RKO (cell line): ENCODE measurements at regions not wholly inside any gene's neighbourhood (a gene's known extent, or its start where the extent isn't known, plus 50 kb on each side); places are given as distances from the start of the nearest gene placed in this dataset.
"Not testable (repeated sequence)": the region's sequence is repeated elsewhere in the genome, so short reads cannot be mapped to it uniquely, and the experiment has no call there.

Experiments
- DNase-seq: peaks from one replicate; pipeline ENCODE4 v3.0.0-alpha.2; 2016; ENCODE audit warnings: low spot score

- no peak for DNase-seq
Observed at GRCh38 chr18:14963246-14963645, 215.3 kb downstream of the ANKRD30B start.

GRCh38 chr18:14964002-14964401 is 216.0 kb downstream of the ANKRD30B start:
- DNase-seq, result no peak

GRCh38 chr18:14964406-14964805 is 216.4 kb downstream of the ANKRD30B start:
- no peak for DNase-seq

GRCh38 chr18:14964976-14965375 is 217.0 kb downstream of the ANKRD30B start:
- not testable (repeated sequence) for DNase-seq

GRCh38 chr18:14965553-14965952 is 217.6 kb downstream of the ANKRD30B start:
- no peak for DNase-seq

GRCh38 chr18:14967246-14967645 is 219.3 kb downstream of the ANKRD30B start:
- DNase-seq, result not testable (repeated sequence)

- DNase-seq, result no peak
Observed at GRCh38 chr18:14969500-14969899, 221.5 kb downstream of the ANKRD30B start.

GRCh38 chr18:14970027-14970426 is 222.1 kb downstream of the ANKRD30B start:
- DNase-seq, result peak; percentile 5

GRCh38 chr18:14971461-14972185 is 223.7 kb downstream of the ANKRD30B start:
- DNase-seq, result peak; percentile 19

GRCh38 chr18:14973421-14973820 is 225.4 kb downstream of the ANKRD30B start:
- DNase-seq, result not testable (repeated sequence)

GRCh38 chr18:14974088-14974487 is 226.1 kb downstream of the ANKRD30B start:
- DNase-seq, result no peak

GRCh38 chr18:14974576-14974975 is 226.6 kb downstream of the ANKRD30B start:
- no peak for DNase-seq

GRCh38 chr18:14975431-14975830 is 227.5 kb downstream of the ANKRD30B start:
- DNase-seq, result no peak

GRCh38 chr18:14976736-14977430 is 228.9 kb downstream of the ANKRD30B start:
- peak; percentile 53 for DNase-seq

GRCh38 chr18:14978191-14978590 is 230.2 kb downstream of the ANKRD30B start:
- DNase-seq, result no peak

- DNase-seq, result peak; percentile 44
Observed at GRCh38 chr18:14978962-14979535, 231.1 kb downstream of the ANKRD30B start.

- DNase-seq, result no peak
Observed at GRCh38 chr18:14979875-14980274, 231.9 kb downstream of the ANKRD30B start.

- DNase-seq, result not testable (repeated sequence)
Observed at GRCh38 chr18:14984531-14984930, 236.6 kb downstream of the ANKRD30B start.

- DNase-seq, result not testable (repeated sequence)
Observed at GRCh38 chr18:14985291-14986013, 237.5 kb downstream of the ANKRD30B start.

- not testable (repeated sequence) for DNase-seq
Observed at GRCh38 chr18:14987377-14987776, 239.4 kb downstream of the ANKRD30B start.

GRCh38 chr18:14987960-14988710 is 240.2 kb downstream of the ANKRD30B start:
- DNase-seq, result not testable (repeated sequence)

- not testable (repeated sequence) for DNase-seq
Observed at GRCh38 chr18:14989569-14989968, 241.6 kb downstream of the ANKRD30B start.
